WERI-Rb-1 (cell line): ENCODE measurements at regions not wholly inside any gene's neighbourhood (a gene's known extent, or its start where the extent isn't known, plus 50 kb on each side); places are given as distances from the start of the nearest gene placed in this dataset.

Experiments used
- DNase-seq: peaks from one replicate; pipeline ENCODE4 v3.0.0-alpha.2; 2020
- H3K27ac ChIP-seq: fragments of 250-450 bp; sonication (Bioruptor Pico); 2 replicates; pipeline ENCODE4 v1.5.1; 2020; ENCODE audit warnings: mild to moderate bottlenecking, moderate library complexity
- H3K27me3 ChIP-seq: fragments of 250-450 bp; sonication (Bioruptor Pico); 2 replicates; pipeline ENCODE4 v1.5.1; 2021; ENCODE audit warnings: mild to moderate bottlenecking, low read depth, moderate library complexity; ENCODE audit not compliant: insufficient read depth, severe bottlenecking
- H3K36me3 ChIP-seq: fragments of 250-450 bp; sonication (Bioruptor Pico); 2 replicates; pipeline ENCODE4 v1.5.1; 2020; ENCODE audit warnings: mild to moderate bottlenecking, moderate library complexity
- H3K4me3 ChIP-seq: 2 replicates; pipeline ENCODE4 v1.5.1; 2011; ENCODE audit warnings: low read depth, mild to moderate bottlenecking, control low read depth, low read length
- H3K9me3 ChIP-seq: fragments of 250-450 bp; sonication (Bioruptor Pico); 2 replicates; pipeline ENCODE4 v1.5.1; 2021; ENCODE audit warnings: mild to moderate bottlenecking, moderate library complexity; ENCODE audit not compliant: severe bottlenecking
- TF ChIP-seq, protein P1 (sequence below): IDR thresholded peaks from 2 replicates; pipeline ENCODE4 v1.5.1; 2011; ENCODE audit warnings: low read depth, mild to moderate bottlenecking, control low read depth, inconsistent platforms, low read length

GRCh38 chr12:58131986-58132755, 190.8 kb downstream of the ATP23 start:
- H3K9me3 ChIP-seq = no peaks in the 10 kb centered on the region
- no peak overlapping the region for H3K27ac ChIP-seq
- no peaks in the 10 kb centered on the region for H3K27me3 ChIP-seq
- no peaks in the 10 kb centered on the region for H3K36me3 ChIP-seq
- no peak overlapping the region for H3K4me3 ChIP-seq
- TF ChIP-seq, protein P1, sequence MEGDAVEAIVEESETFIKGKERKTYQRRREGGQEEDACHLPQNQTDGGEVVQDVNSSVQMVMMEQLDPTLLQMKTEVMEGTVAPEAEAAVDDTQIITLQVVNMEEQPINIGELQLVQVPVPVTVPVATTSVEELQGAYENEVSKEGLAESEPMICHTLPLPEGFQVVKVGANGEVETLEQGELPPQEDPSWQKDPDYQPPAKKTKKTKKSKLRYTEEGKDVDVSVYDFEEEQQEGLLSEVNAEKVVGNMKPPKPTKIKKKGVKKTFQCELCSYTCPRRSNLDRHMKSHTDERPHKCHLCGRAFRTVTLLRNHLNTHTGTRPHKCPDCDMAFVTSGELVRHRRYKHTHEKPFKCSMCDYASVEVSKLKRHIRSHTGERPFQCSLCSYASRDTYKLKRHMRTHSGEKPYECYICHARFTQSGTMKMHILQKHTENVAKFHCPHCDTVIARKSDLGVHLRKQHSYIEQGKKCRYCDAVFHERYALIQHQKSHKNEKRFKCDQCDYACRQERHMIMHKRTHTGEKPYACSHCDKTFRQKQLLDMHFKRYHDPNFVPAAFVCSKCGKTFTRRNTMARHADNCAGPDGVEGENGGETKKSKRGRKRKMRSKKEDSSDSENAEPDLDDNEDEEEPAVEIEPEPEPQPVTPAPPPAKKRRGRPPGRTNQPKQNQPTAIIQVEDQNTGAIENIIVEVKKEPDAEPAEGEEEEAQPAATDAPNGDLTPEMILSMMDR = no peak
- no peak for DNase-seq

DNA sequence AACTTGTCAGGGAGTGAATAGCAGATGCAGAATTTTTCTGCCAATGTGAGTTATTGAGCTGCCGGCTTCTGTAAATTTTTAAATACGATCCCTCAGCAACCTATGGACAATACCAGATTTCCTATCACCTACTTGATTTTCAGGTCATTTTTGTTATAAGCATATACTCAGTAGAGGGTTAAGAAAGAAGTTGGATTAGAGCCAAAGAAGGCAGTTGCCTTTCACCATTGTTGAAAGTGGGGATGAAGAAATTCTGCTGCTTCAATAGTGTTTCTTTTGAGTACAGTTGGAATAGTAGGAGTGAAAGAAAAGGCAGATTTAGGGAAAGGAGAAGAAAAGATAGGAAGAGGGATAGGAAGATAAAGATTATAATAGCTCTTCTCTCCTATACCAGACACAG, 197.1 kb downstream of the ATP23 start:
- no peaks in the 10 kb centered on the region for H3K36me3 ChIP-seq
- H3K4me3 ChIP-seq = no peak overlapping the region
- TF ChIP-seq, protein P1 = no peak
- DNase-seq = no peak
- H3K9me3 ChIP-seq = no peaks in the 10 kb centered on the region
- H3K27me3 ChIP-seq = no peaks in the 10 kb centered on the region
- no peak overlapping the region for H3K27ac ChIP-seq

- no peaks in the 10 kb centered on the region for H3K27me3 ChIP-seq
- DNase-seq = no peak
Measured at GRCh38 chr12:58139894-58140293, 198.5 kb downstream of the ATP23 start.

GRCh38 chr12:58140395-58140794, 199.0 kb downstream of the ATP23 start:
- no peak for DNase-seq
- Histone ChIP-seq H3K27me3 (no peaks in the 10 kb centered on the region), H3K4me3 (no peak overlapping the region), H3K9me3 (no peaks in the 10 kb centered on the region), H3K27ac (no peak overlapping the region), H3K36me3 (no peaks in the 10 kb centered on the region)
- TF ChIP-seq, protein P1 = no peak

More at GRCh38 chr12:58139894-58140293, 198.5 kb downstream of the ATP23 start:
- no peak overlapping the region for H3K4me3 ChIP-seq
- H3K27ac ChIP-seq = no peak overlapping the region
- H3K36me3 ChIP-seq = no peaks in the 10 kb centered on the region
- no peaks in the 10 kb centered on the region for H3K9me3 ChIP-seq
- TF ChIP-seq, protein P1 = no peak

DNA sequence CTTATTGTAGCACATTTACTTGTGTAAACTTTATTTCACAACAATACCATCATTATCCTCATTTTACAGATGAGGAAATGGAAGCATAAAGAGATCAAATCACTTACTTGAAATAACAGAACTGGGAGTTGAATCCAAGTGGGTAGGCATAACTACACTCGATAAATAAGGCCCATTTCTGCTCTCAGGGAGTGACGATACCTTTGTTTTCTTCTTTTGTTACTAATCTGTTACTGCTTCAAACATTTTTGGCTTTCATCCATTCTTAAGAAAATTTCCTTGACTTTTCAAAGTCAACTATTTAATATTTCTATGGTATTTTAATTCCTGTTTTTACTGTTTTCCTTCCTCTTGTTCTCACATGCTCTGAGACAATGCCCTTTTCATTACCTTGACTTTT, 201.6 kb downstream of the ATP23 start:
- TF ChIP-seq, protein P1 = no peak
- no peaks in the 10 kb centered on the region for H3K36me3 ChIP-seq
- H3K9me3 ChIP-seq = no peaks in the 10 kb centered on the region
- no peaks in the 10 kb centered on the region for H3K27me3 ChIP-seq
- no peak overlapping the region for H3K27ac ChIP-seq
- DNase-seq = no peak
- no peak overlapping the region for H3K4me3 ChIP-seq
